SK-N-SH treated with all-trans-retinoic acid at 6 μM for 48 hours (cell line): ENCODE measurements at regions not wholly inside any gene's neighbourhood (a gene's known extent, or its start where the extent isn't known, plus 50 kb on each side); places are given as distances from the start of the nearest gene placed in this dataset.

Experiments
- ARNTL ChIP-seq: fragments of 450-650 bp; formaldehyde crosslinking; IDR thresholded peaks from 2 replicates; pipeline ENCODE4 v1.5.0; 2020; ENCODE audit warnings: low read depth, mild to moderate bottlenecking, moderate library complexity, borderline replicate concordance
- ESRRG ChIP-seq: fragments of 250-450 bp; sonication (Bioruptor Pico); IDR thresholded peaks from 2 replicates; pipeline ENCODE4 v1.6.1; 2021; ENCODE audit warnings: mild to moderate bottlenecking
- GLIS3 ChIP-seq: fragments of 250-450 bp; sonication (Bioruptor Pico); IDR thresholded peaks from 2 replicates; pipeline ENCODE4 v1.5.0; 2020; ENCODE audit warnings: mild to moderate bottlenecking, moderate library complexity
- OSR1 ChIP-seq: fragments of 250-450 bp; sonication (Bioruptor Pico); IDR thresholded peaks from 2 replicates; pipeline ENCODE4 v1.8.0; 2022; ENCODE audit warnings: moderate library complexity, mild to moderate bottlenecking, inconsistent platforms
- ZFP3 ChIP-seq: fragments of 250-450 bp; sonication (Bioruptor Pico); IDR thresholded peaks from 2 replicates; pipeline ENCODE4 v1.5.0; 2020; ENCODE audit warnings: mild to moderate bottlenecking, moderate library complexity
- TF ChIP-seq, protein P1 (sequence below): fragments of 250-450 bp; sonication (Bioruptor Pico); IDR thresholded peaks from 2 replicates; pipeline ENCODE4 v1.5.0; 2020; ENCODE audit warnings: mild to moderate bottlenecking, moderate library complexity

DNA sequence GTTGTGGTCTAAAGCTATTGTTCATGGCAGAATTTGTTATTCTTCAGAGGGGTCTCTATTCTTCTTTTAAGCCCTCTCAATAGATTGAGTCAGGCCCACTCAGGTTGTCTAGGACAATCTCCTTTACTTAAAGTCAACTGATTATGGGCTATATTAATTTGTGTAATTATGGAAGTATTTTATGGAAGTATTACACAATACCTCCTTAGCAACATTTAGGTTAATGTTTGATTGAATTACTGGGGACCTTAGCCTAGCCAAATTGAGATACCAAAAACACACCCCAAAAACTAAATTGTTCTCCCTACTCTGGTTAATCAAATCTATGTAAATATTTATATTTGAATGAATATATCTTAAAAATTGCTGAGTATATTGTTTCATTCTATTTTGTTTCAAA is 347.1 kb upstream of the GRIN3A start:
- TF ChIP-seq GLIS3 (no peak), ZFP3 (no peak), ARNTL (no peak), ESRRG (CRISPR knock-in tag) (no peak), OSR1 (CRISPR knock-in tag) (no peak)
- TF ChIP-seq, protein P1, sequence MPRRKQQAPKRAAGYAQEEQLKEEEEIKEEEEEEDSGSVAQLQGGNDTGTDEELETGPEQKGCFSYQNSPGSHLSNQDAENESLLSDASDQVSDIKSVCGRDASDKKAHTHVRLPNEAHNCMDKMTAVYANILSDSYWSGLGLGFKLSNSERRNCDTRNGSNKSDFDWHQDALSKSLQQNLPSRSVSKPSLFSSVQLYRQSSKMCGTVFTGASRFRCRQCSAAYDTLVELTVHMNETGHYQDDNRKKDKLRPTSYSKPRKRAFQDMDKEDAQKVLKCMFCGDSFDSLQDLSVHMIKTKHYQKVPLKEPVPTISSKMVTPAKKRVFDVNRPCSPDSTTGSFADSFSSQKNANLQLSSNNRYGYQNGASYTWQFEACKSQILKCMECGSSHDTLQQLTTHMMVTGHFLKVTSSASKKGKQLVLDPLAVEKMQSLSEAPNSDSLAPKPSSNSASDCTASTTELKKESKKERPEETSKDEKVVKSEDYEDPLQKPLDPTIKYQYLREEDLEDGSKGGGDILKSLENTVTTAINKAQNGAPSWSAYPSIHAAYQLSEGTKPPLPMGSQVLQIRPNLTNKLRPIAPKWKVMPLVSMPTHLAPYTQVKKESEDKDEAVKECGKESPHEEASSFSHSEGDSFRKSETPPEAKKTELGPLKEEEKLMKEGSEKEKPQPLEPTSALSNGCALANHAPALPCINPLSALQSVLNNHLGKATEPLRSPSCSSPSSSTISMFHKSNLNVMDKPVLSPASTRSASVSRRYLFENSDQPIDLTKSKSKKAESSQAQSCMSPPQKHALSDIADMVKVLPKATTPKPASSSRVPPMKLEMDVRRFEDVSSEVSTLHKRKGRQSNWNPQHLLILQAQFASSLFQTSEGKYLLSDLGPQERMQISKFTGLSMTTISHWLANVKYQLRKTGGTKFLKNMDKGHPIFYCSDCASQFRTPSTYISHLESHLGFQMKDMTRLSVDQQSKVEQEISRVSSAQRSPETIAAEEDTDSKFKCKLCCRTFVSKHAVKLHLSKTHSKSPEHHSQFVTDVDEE (CRISPR knock-in tag): no peak
